ENCODE measurements at regions not wholly inside any gene's neighbourhood (a gene's known extent, or its start where the extent isn't known, plus 50 kb on each side); places are given as distances from the start of the nearest gene placed in this dataset.
"Not testable (repeated sequence)": the region's sequence is repeated elsewhere in the genome, so short reads cannot be mapped to it uniquely, and the experiment has no call there.

DNA sequence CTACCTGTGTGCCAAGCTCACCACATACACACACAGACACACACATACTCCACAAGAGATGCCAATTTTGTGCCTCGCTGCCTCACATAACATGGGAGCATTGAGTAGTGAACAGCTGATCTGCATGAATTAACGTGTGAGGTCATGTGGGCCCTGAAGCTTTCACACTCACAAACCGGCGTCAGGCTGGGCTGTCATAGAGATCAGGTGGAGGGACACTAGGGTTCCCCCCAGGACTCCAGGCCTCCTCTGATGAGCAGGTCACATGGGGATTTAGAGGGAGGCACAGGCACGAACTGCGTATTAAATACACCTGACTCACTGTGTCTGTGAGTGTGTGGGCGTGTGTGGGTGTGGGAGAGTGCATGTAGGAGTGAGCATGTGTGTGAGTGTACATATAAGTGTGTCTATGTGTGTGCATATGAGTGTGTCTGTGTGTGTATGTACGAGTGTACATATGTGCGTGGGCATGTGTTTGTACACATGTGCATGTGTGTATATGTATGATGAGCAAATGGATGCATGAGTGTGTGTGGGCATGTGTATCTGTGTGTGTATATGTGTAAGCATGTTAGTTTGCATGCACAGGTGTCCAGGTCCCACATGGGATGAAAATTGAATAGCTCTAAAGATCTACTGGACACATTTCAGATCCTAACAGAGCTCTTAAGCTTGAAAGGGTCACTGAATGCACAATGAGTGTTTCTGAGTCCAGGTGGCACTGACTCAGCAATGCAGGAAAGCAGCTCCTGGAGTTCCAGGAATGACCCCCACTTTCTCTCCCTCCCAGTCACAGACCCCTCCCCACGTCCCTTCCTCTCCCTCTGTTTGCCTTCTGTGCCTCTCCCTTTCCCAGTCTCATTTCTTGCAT is 336.6 kb downstream of the PREX1 start:
- DNase-seq (ENCODE audit: low read depth), result no peak

- not testable (repeated sequence) for DNase-seq (ENCODE audit: low read depth)
These were observed 337.5 kb downstream of the PREX1 start for GRCh38 chr20:48490341-48490740.

DNA sequence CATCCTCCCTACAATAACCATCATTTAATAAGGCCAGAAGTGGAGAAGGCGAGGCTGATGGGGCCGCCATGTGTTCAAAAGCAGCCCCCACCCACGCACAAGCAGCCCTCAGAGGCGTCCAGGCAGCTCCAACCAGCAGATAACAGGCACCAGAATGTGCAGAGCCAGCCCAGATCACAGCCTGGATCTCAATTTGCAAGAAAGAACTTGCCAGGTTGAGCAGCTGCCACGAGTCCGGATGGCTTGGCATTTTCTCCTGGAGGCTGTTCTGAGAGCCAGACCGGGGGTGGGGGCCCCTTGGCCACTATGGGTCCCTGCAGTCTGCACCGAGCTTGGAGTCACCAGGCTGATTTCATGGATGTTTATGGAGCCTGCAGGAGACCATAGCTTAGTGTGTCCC is 338.1 kb downstream of the PREX1 start:
- DNase-seq (ENCODE audit: low read depth), result no peak

DNA sequence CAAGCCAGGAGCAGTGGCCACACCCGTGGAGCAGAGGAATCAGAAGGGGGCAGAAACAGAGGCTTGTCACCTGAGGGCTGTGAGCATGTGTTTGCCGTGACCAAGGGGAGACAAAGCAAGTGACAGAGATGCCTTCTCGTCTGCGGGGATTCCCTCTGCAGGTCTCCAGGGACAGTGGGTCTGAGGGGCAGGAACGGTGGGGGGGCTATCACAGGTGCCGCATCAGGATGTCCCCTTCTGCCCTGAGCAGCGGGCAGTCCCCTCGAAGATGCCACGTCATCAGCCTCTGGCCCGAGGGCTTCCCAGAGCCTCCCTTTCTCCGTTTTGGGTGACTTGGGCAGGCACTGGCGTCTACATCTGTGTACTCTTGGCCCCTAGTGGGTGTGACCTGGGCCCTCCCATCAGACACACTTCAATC is 338.7 kb downstream of the PREX1 start:
- DNase-seq (ENCODE audit: low read depth), result no peak

DNA sequence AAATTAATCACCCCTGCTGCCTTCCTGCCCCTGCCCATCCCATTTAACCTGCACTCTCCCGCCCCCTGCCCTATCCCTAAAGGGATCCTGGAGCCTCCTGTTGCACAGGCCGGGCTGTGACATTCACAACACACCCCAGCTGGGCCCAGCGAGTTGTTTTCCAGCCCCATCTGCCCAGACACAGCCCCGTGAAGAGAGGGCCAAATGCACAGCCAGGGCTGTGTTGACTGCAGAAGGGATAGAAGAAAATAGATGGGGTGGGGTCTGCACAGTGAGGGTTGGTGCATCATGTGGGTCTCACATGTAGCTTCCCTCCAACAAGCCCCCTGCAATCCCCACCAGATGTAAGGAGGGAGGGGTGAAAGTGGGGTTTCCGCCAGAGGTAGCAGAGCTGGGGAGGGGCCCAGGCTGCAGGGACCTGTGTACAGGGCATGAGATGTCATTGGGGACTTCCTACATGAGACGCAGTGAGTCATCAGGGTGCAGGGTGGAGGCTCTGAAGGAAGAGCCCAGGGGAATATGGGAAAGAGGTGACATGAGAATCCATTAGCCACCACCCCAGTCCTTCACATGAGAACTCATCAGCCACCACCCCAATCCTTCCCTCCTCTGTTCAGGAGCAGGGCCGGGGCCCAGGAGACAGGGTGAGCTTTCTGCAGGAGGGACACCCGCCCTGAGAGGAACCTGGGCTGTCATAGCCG is 339.3 kb downstream of the PREX1 start:
- not testable (repeated sequence) for DNase-seq (ENCODE audit: low read depth)

- no peak for DNase-seq (ENCODE audit: low read depth)
These were observed 341.7 kb downstream of the PREX1 start for GRCh38 chr20:48486065-48486464.

DNA sequence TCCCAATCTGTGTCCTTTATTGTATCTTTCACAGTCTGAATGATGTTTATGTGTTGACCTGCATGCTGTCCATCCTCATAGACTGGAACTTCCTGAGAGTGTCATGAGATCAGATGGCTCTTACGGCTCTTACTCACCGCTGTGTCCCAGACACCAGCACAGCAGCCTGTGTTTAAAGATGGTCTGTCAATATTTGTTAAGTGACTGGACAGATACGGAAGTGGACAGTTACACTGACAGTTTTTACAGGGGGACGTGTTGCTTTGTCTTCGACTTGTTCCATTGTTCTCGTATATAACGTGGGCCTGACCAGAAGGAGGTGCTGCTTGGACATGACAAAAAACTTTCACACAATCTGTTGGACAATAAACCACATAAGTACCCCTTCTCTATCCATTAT is 342.6 kb downstream of the PREX1 start:
- DNase-seq (ENCODE audit: low read depth), result not testable (repeated sequence)

DNA sequence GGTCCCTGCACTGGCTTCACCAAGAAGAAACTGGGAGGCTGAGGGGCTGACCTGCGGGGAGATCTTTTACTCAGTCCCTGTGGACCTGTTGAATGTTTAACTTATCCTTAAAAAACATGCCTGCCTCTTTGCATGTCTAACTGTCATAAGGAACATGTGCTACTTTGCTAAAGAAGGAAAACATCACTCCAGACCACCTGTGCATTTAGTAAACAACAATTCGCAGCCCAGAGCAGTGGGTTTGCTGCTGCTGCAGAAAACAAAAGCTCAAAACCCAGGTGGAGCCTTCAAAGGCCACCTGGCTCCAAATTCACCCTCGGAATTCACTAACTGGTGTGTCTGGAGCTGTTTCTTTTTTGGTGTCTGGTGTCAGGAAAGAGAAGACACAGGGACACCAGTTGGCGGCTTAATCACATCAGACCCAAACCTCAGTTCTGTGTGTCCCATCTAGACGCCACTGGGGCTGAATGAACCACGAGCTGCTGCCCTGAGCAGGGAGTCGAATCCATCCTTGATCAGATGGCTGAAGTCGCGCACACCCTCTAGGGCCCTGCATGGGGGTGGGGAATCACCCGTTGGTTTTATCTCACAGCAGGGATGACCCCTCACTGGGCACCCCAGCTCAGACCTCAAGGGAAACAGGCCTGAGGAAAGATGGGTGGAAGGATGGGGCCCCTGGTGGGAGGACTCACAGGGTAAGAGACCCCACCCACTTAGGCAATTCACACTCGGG is 344.3 kb downstream of the PREX1 start:
- no peak for DNase-seq (ENCODE audit: low read depth)

DNA sequence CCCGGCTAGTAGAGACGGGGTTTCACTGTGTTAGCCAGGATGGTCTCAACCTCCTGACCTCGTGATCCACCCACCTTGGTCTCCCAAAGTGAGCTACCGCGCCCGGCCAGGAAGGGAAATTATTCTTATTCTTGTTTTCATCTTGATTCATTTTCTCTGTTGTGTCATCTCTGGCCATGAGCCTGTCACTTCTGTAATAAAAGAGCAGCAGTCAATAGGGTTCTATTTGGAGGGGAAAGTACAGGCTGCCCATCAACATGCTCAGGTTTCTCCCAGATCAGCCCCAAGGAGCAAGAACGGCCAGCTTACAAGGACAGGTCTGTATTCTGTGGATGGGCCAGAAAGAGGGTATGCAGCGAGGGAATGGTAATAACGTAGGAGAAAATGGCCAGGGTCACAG is 345.0 kb downstream of the PREX1 start:
- DNase-seq (ENCODE audit: low read depth), result no peak

GRCh38 chr20:48480216-48480772 is 347.5 kb downstream of the PREX1 start:
- DNase-seq (ENCODE audit: low read depth), result no peak

DNA sequence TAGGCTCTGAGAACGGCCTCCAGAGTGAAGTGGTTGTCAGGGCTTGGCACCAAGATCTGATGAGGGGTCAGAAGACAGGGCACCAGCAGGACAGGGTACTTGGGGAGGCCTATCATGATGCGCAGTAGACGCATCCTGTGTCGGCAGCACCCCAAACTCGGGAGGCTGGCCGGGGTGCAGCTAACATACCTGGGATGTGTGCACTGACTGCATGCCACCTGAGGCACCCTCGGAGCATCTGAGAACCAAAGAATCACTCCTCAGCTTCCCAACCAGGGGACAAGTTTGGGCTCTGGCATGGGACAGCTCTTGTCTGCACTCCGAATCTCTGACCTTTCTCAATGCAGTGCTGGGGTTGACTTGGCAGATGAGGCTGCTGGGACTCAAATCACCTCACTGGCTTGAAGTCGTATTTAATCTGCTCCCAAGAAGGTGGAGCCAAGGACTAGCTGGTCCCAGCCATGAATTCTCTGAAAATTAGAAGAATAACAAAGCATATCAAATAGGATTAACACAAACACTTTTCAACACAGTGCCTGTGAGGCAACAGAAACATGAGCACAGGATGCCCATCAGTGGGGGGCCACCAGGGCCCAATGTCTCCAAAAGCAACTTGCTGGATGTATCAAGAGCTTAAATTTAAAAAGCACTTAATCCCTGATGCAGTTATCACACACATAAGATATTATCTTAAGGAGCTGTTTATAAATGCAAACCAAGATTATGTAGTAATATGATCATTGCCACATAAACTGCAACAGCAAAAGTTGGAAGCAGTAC is 348.8 kb downstream of the PREX1 start:
- no peak for DNase-seq (ENCODE audit: low read depth)

DNA sequence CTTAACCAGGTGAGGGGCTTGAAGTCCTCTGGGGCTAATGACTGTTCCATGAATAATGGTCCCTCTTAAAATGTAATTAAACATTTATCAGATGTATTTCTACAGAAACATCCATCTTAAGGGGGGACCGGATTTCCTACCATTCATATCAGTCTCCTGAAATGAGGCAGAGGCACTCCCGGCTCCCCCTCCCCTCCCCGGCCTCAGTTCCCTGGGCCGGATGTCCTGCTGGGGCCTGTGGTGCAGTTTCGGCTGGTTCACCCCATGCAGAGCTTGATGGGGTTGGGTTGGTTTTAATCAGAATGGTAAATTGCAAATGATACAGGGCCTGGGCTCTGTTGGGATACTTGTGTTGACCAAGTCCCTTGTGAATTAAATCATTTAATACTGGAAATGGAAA is 349.4 kb downstream of the PREX1 start:
- no peak for DNase-seq (ENCODE audit: low read depth)

- no peak for DNase-seq (ENCODE audit: low read depth)
These were observed 350.9 kb downstream of the PREX1 start for GRCh38 chr20:48476854-48477253.

- DNase-seq (ENCODE audit: low read depth), result no peak
These were observed 353.8 kb downstream of the PREX1 start for GRCh38 chr20:48474022-48474421.

DNA sequence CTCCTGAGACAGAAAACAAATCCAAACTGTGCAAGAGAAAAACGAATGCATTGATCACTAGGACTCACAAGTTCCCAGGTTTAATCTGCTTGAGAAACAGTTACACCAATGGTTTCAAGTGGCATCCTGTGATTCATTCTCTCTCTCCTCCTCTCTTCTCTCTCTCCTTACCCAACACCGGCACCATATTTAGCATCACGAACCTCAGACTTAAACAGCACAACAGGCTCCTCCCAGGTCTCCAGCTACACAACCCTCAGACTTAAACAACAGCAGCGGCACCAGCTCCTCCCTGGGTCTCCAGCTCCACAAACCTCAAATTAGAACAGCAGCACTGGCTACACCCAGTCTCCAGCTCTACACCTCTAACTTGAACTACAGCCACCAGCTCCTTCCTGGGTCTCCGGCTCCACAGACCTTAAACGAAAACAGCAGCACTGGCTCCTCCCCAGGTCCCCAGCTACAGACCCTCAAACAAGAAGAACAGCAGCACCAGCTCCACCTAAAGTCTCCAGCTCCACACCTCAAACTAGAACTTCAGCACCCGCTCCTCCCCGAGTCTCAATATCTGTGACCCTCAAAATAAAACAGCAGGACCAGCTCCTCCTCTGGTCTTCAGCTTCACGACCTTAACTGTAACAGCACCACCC is 355.9 kb downstream of the PREX1 start:
- DNase-seq (ENCODE audit: low read depth), result no peak

GRCh38 chr20:48471176-48471575 is 356.6 kb downstream of the PREX1 start:
- no peak for DNase-seq (ENCODE audit: low read depth)

DNA sequence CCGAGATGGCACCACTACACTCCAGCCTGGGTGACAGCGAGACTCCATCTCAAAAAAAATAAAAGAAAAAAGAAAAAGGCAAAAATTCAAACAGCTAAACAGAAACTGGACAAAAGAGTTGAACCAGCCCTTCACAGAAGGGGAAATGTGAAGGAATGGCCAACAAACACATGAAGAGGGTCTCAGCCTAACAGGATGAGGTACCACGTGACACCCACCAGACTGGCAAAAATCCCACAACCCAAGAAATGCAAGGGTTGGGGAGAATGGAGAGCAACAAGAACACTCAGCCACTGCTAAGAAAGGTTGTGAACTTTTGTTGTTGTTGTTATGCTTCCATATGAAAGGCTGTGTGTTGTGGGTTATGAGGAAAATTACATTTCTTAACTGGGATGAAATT is 357.7 kb downstream of the PREX1 start:
- no peak for DNase-seq (ENCODE audit: low read depth)

DNA sequence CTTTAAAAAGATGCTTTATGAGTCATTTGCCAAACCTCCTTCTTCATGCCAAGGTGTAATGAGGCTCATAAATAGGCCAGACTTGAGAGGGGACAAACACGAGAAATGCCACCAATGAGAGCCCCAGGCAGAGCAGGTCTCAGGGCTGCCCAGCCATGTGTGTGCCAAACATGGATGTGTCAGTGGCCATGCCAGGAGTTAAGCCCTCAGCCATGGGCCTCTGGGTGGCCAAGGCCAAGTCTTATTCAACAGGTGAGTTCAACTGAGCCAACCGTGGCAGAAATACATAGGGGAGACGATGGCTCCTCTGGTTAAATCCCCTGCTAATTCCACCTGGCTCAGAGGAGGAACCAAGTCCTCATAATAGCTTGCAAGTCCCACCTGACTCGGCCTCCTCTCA is 358.8 kb downstream of the PREX1 start:
- DNase-seq (ENCODE audit: low read depth), result no peak

GRCh38 chr20:48468571-48468970 is 359.2 kb downstream of the PREX1 start:
- no peak for DNase-seq (ENCODE audit: low read depth)

- DNase-seq (ENCODE audit: low read depth), result no peak
These were observed 360.2 kb downstream of the PREX1 start for GRCh38 chr20:48467622-48468021.

DNA sequence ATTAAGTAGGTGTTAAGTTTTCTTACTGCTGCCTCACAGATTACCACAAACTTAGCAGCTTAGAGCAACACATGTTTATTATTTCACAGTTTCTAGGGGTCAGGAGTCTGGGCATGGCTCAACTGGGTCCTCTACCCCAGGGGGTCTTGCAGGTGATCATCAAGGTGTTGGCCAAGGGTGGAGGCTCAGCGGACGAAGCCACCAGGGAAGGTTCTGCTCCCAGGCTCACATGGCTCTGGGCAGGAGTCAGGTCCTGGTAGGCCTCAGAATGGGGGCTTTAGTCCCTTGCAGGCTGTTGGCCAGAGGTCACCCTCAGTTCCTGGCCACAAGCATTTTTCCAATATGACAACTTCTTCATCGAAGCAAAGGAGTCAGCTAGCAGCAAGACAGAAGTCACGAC is 362.5 kb downstream of the PREX1 start:
- no peak for DNase-seq (ENCODE audit: low read depth)
